ENCODE measurements at regions not wholly inside any gene's neighbourhood (a gene's known extent, or its start where the extent isn't known, plus 50 kb on each side); places are given as distances from the start of the nearest gene placed in this dataset.

GRCh38 chr7:81501220-81501619 lies 268.6 kb downstream of the HGF start:
- H3K36me3 ChIP-seq (ENCODE audit: control insufficient read depth in 2 of 2, insufficient read depth in 1 of 2, low read length in 2 of 2): no peaks in the 10 kb centered on the region
- no peak for TF ChIP-seq ZNF596 (tag by site-specific recombination; IDR thresholded peaks at IDR 0.05)
- peak; percentile 22; the same call in 1 of the 2 replicates for TF ChIP-seq CTCF (tag by site-specific recombination; IDR thresholded peaks at IDR 0.05)
- TF ChIP-seq ZNF654 (tag by site-specific recombination; IDR thresholded peaks at IDR 0.05; ENCODE audit: low read depth): peak; percentile 48
- no peak overlapping the region for H3K27ac ChIP-seq (ENCODE audit: extremely low read depth, low read depth, low read length)
- CTCF ChIA-PET: interaction anchor here (0.6 to 5.6 kb wide), 18 partner anchors 10 to 1229 kb away, joined by 3 to 67 read pairs (median 5); no protein-coding TSS in a partner anchor
- H3K4me3 ChIP-seq (ENCODE audit: low read depth, low read length): no peak overlapping the region
- POLR2A ChIA-PET: no interaction called here
- no peaks in the 10 kb centered on the region for H3K9me3 ChIP-seq (ENCODE audit: control insufficient read depth, insufficient read depth, low read depth, low read length)
- H3K4me1 ChIP-seq (ENCODE audit: control insufficient read depth, insufficient read depth, low read length): peaks cover 2% of the 10 kb centered on the region; the same call in 1 of the 2 replicates

GRCh38 chr7:81500631-81501030 lies 269.2 kb downstream of the HGF start:
- Histone ChIP-seq H3K4me3 (ENCODE audit: low read depth, low read length) (no peak overlapping the region), H3K27ac (ENCODE audit: extremely low read depth, low read depth, low read length) (no peak overlapping the region), H3K36me3 (ENCODE audit: control insufficient read depth in 2 of 2, insufficient read depth in 1 of 2, low read length in 2 of 2) (no peaks in the 10 kb centered on the region), H3K9me3 (ENCODE audit: control insufficient read depth, insufficient read depth, low read depth, low read length) (no peaks in the 10 kb centered on the region), H3K4me1 (ENCODE audit: control insufficient read depth, insufficient read depth, low read length) (peaks cover 2% of the 10 kb centered on the region; the same call in 1 of the 2 replicates)
- TF ChIP-seq ZSCAN4 (tag by site-specific recombination; IDR thresholded peaks at IDR 0.05) (no peak), ZNF488 (tag by site-specific recombination; IDR thresholded peaks at IDR 0.05) (no peak), ZNF223 (tag by site-specific recombination; IDR thresholded peaks at IDR 0.05) (no peak)
- ChIA-PET POLR2A (no interaction called here), CTCF (interaction anchor here (0.9 to 5.6 kb wide), 20 partner anchors 10 to 1229 kb away, joined by 3 to 67 read pairs (median 5); no protein-coding TSS in a partner anchor)

GRCh38 chr7:81499262-81500116 lies 270.4 kb downstream of the HGF start:
- Histone ChIP-seq H3K4me1 (ENCODE audit: control insufficient read depth, insufficient read depth, low read length) (peaks cover 2% of the 10 kb centered on the region; the same call in 1 of the 2 replicates), H3K27ac (ENCODE audit: extremely low read depth, low read depth, low read length) (no peak overlapping the region), H3K9me3 (ENCODE audit: control insufficient read depth, insufficient read depth, low read depth, low read length) (no peaks in the 10 kb centered on the region), H3K4me3 (ENCODE audit: low read depth, low read length) (no peak overlapping the region), H3K36me3 (ENCODE audit: control insufficient read depth in 2 of 2, insufficient read depth in 1 of 2, low read length in 2 of 2) (no peaks in the 10 kb centered on the region)
- TF ChIP-seq ZNF366 (tag by site-specific recombination; conservative IDR thresholded peaks at IDR 0.05): peak; percentile 74
- TF ChIP-seq ZSCAN18 (tag by site-specific recombination; IDR thresholded peaks at IDR 0.05): no peak
- 0 out of 2 replicates have a peak, but pooled peaks have one; percentile 36 for TF ChIP-seq ZNF2 (tag by site-specific recombination; IDR thresholded peaks at IDR 0.05)
- TF ChIP-seq ZSCAN23 (tag by site-specific recombination; IDR thresholded peaks at IDR 0.05): no peak
- TF ChIP-seq ZNF146 (tag by site-specific recombination; IDR thresholded peaks at IDR 0.05): no peak
- TF ChIP-seq ZNF654 (tag by site-specific recombination; IDR thresholded peaks at IDR 0.05; ENCODE audit: low read depth): peak; percentile 86
- peak; percentile 50; the same call in 1 of the 2 replicates for TF ChIP-seq PRDM10 (tag by site-specific recombination; IDR thresholded peaks at IDR 0.05)
- TF ChIP-seq CTCF (tag by site-specific recombination; IDR thresholded peaks at IDR 0.05): peak; percentile 70
- TF ChIP-seq ZNF274 (IDR thresholded peaks at IDR 0.05; ENCODE audit: low read length): no peak
- TF ChIP-seq ZNF274 (tag by site-specific recombination; IDR thresholded peaks at IDR 0.05; ENCODE audit: borderline replicate concordance): no peak
- POLR2A ChIA-PET: no interaction called here
- CTCF ChIA-PET: interaction anchor here (0.6 to 5.6 kb wide), 22 partner anchors 9 to 1229 kb away, joined by 3 to 67 read pairs (median 5); no protein-coding TSS in a partner anchor
